ENCODE measurements at regions not wholly inside any gene's neighbourhood (a gene's known extent, or its start where the extent isn't known, plus 50 kb on each side); places are given as distances from the start of the nearest gene placed in this dataset.
"Not testable (repeated sequence)": the region's sequence is repeated elsewhere in the genome, so short reads cannot be mapped to it uniquely, and the experiment has no call there.

GRCh38 chr1:177648138-177648537 is 321.7 kb downstream of the SEC16B start:
- no peak overlapping the region for H3K4me3 ChIP-seq
- no peak for TF ChIP-seq CTCF (IDR thresholded peaks at IDR 0.05)
- DNase-seq (ENCODE audit: low spot score) = no peak
- no peak overlapping the region for H3K27ac ChIP-seq

GRCh38 chr1:177646757-177647730 is 322.8 kb downstream of the SEC16B start:
- no peak overlapping the region for H3K27ac ChIP-seq
- no peak overlapping the region for H3K4me3 ChIP-seq
- no peak for TF ChIP-seq CTCF (IDR thresholded peaks at IDR 0.05)
- no peak for DNase-seq (ENCODE audit: low spot score)

GRCh38 chr1:177645491-177646190 is 324.2 kb downstream of the SEC16B start:
- no peak for TF ChIP-seq CTCF (IDR thresholded peaks at IDR 0.05)
- Histone ChIP-seq H3K27ac (no peak overlapping the region), H3K4me3 (no peak overlapping the region)
- no peak for DNase-seq (ENCODE audit: low spot score)

DNA sequence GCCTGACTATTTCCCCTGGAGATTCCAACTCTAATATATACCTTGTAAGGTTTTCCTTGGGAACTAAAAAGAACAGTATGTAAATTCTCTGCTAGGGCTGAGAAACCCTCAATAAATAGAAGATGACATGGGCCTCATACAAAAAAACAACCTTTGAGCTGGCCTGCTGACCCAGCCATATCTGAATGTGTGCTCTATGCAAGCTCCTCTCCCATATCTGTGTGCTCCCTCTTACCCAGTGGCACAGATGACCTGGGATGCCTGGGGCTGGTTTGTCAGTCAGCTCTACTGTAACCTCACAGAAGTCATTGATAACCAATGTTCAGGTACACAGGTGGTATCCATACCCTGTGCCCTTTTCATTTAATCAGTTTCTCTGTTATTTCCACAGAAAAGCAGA is 329.2 kb downstream of the SEC16B start:
- no peak for TF ChIP-seq CTCF (IDR thresholded peaks at IDR 0.05)
- no peak for DNase-seq (ENCODE audit: low spot score)
- no peak overlapping the region for H3K27ac ChIP-seq
- no peak overlapping the region for H3K4me3 ChIP-seq

DNA sequence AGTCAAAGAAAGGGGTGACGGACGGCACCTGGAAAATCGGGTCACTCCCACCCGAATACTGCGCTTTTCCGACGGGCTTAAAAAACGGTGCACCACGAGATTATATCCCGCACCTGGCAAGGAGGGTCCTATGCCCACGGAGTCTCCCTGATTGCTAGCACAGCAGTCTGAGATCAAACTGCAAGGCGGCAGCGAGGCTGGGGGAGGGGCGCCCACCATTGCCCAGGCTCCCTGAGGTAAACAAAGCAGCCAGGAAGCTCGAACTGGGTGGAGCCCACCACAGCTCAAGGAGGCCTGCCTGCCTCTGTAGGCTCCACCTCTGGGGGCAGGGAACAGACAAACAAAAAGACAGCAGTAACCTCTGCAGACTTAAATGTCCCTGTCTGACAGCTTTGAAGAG is 335.7 kb downstream of the SEC16B start:
- not testable (repeated sequence) for H3K27ac ChIP-seq; DNase-seq (ENCODE audit: low spot score); H3K4me3 ChIP-seq

- H3K4me3 ChIP-seq = no peak overlapping the region
- no peak overlapping the region for H3K27ac ChIP-seq
- TF ChIP-seq CTCF (IDR thresholded peaks at IDR 0.05) = no peak
- DNase-seq (ENCODE audit: low spot score) = no peak
These were observed 336.8 kb downstream of the SEC16B start for GRCh38 chr1:177632923-177633615.

GRCh38 chr1:177631770-177632169 is 338.1 kb downstream of the SEC16B start:
- DNase-seq (ENCODE audit: low spot score) = no peak
- no peak for TF ChIP-seq CTCF (IDR thresholded peaks at IDR 0.05)
- Histone ChIP-seq H3K27ac (no peak overlapping the region), H3K4me3 (no peak overlapping the region)

Measured in coronary artery (tissue), 2 donors.